Parathyroid adenoma (tissue), 2 donors: ENCODE measurements at regions not wholly inside any gene's neighbourhood (a gene's known extent, or its start where the extent isn't known, plus 50 kb on each side); places are given as distances from the start of the nearest gene placed in this dataset.

ENCODE experiments used
- H2AFZ ChIP-seq: fragments of 300-600 bp; sonication (generic); one replicate; pipeline ENCODE4 v1.7.0; 2017; ENCODE audit warnings: antibody characterized with exemption, mild to moderate bottlenecking
- H3K27ac ChIP-seq: fragments of 300-600 bp; sonication (generic); one replicate; pipeline ENCODE4 v1.7.0; 2017
- H3K27me3 ChIP-seq: fragments of 300-600 bp; sonication (generic); one replicate; pipeline ENCODE4 v1.7.0; 2017; ENCODE audit warnings: low read length; ENCODE audit not compliant: control insufficient read depth, insufficient read depth
- H3K36me3 ChIP-seq: fragments of 300-600 bp; sonication (generic); one replicate; pipeline ENCODE4 v1.7.0; 2017; ENCODE audit warnings: low read length; ENCODE audit not compliant: control insufficient read depth, insufficient read depth
- H3K4me1 ChIP-seq: fragments of 300-600 bp; sonication (generic); one replicate; pipeline ENCODE4 v1.7.0; 2017; ENCODE audit warnings: control low read depth
- H3K4me2 ChIP-seq: fragments of 300-600 bp; sonication (generic); one replicate; pipeline ENCODE4 v1.7.0; 2017; ENCODE audit warnings: low read length
- H3K4me3 ChIP-seq: fragments of 300-600 bp; sonication (generic); one replicate; pipeline ENCODE4 v1.7.0; 2017; ENCODE audit warnings: low read depth, low read length
- H3K79me2 ChIP-seq: fragments of 300-600 bp; sonication (generic); one replicate; pipeline ENCODE4 v1.7.0; 2017; ENCODE audit warnings: control low read depth
- H3K9ac ChIP-seq: fragments of 300-600 bp; sonication (generic); one replicate; pipeline ENCODE4 v1.7.0; 2017; ENCODE audit warnings: mild to moderate bottlenecking
- H3K9me3 ChIP-seq: fragments of 300-600 bp; sonication (generic); one replicate; pipeline ENCODE4 v1.7.0; 2017; ENCODE audit warnings: low read length; ENCODE audit not compliant: control insufficient read depth
- CTCF ChIP-seq: fragments of 300-600 bp; sonication (generic); IDR thresholded peaks from one replicate; pipeline ENCODE4 v1.7.0; 2017; ENCODE audit warnings: antibody characterized with exemption, mild to moderate bottlenecking
- donor health status: primary hyperparathyroidism.

DNA sequence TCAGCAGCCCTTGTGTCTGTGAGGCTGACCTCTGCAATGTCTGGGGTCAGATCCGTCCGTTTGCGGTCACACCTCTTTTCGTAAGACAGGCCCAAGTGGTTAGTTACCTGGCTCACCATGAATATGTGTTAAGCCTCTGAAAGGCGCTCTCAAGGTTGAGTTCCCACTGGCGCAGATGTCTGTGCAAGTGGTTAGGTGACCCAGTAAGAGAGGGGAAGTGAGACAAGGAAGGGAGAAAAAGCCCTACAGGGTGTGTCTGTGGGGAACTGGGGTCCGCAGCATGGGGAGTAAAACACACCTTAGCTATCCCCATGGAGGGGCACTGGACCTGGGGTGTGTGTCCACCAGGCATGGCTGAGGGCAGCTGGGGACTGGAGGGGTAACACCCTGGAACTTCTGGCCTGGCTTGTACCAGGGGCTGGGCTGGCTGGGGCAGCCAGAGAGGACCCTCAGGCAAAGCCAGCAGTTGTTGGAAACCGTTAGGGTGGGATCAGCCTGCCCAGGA, 391.6 kb upstream of the PROK2 start:
- no peak overlapping the region for H3K9ac ChIP-seq
- H3K27ac ChIP-seq: no peak overlapping the region
- no peaks in the 10 kb centered on the region for H3K4me1 ChIP-seq
- no peak overlapping the region for H3K4me2 ChIP-seq
- no peaks in the 10 kb centered on the region for H3K36me3 ChIP-seq
- H3K4me3 ChIP-seq: no peak overlapping the region
- H3K9me3 ChIP-seq: no peaks in the 10 kb centered on the region
- no peak overlapping the region for H2AFZ ChIP-seq
- no peaks in the 10 kb centered on the region for H3K79me2 ChIP-seq
- TF ChIP-seq CTCF: no peak
- H3K27me3 ChIP-seq: no peaks in the 10 kb centered on the region

DNA sequence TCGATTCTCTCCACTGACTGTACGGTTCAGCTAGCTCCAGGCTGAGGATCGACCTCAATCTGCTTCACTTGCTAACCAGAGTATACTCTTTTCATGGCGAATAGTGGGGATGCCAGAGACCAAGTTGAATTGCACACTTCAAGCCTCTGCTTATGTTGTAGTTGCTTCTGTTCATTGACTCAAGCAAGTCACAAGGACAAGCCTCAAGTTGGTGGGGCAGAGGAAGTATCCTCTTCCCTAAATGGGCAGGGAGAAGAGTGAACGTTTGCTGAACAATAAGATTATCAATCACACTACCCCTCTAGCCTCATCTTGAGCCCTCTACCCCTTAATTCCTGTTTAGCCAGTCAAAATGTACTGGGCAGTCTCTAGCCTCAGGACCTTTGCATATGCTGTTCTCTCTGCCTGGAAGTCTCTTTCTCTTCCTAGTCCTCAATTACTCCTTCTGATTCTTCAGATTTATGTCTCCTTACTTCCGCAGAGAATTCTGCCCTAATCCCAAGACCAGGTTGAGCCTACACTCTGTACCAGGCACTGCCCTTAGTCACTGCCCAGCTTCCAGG, 390.4 kb upstream of the PROK2 start:
- Histone ChIP-seq H3K27ac (no peak overlapping the region), H3K9me3 (no peaks in the 10 kb centered on the region), H3K4me1 (no peaks in the 10 kb centered on the region), H3K4me3 (no peak overlapping the region), H2AFZ (no peak overlapping the region), H3K4me2 (no peak overlapping the region), H3K9ac (no peak overlapping the region), H3K27me3 (no peaks in the 10 kb centered on the region), H3K79me2 (no peaks in the 10 kb centered on the region), H3K36me3 (no peaks in the 10 kb centered on the region)
- no peak for TF ChIP-seq CTCF

- no peak overlapping the region for H3K4me2 ChIP-seq
- no peaks in the 10 kb centered on the region for H3K36me3 ChIP-seq
- H3K27me3 ChIP-seq: no peaks in the 10 kb centered on the region
- no peaks in the 10 kb centered on the region for H3K79me2 ChIP-seq
- H3K9ac ChIP-seq: no peak overlapping the region
- H3K9me3 ChIP-seq: no peaks in the 10 kb centered on the region
- no peak for TF ChIP-seq CTCF
- H3K27ac ChIP-seq: no peak overlapping the region
- H3K4me1 ChIP-seq: no peaks in the 10 kb centered on the region
- H2AFZ ChIP-seq: no peak overlapping the region
- no peak overlapping the region for H3K4me3 ChIP-seq
Measured at GRCh38 chr3:72174890-72175289, 389.9 kb upstream of the PROK2 start.

DNA sequence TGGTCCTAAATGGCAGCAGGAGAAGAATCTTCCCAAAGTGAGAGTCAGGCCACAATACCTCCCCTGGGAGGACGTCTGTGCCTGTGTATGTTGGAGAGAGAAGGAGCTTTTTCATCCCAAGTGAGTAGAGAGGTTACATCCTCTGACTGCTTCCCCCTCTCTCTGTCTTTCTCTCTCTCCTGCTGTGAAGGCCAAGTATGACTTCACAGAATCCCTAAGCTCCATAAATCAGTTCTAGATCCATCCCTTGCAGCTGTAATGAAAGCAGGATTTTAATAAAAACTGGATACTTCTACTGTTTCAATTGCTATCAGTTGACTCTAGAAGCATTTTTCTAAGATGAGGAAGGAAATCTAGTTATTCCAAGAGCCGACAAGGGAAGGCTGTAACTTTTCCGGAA, 389.1 kb upstream of the PROK2 start:
- no peak overlapping the region for H3K27ac ChIP-seq
- H3K4me3 ChIP-seq: no peak overlapping the region
- no peaks in the 10 kb centered on the region for H3K79me2 ChIP-seq

More for the DNA sequence above, 389.1 kb upstream of the PROK2 start:
- Histone ChIP-seq H3K9me3 (no peaks in the 10 kb centered on the region), H3K9ac (no peak overlapping the region), H3K4me2 (no peak overlapping the region), H2AFZ (no peak overlapping the region), H3K27me3 (no peaks in the 10 kb centered on the region), H3K36me3 (no peaks in the 10 kb centered on the region), H3K4me1 (no peaks in the 10 kb centered on the region)
- TF ChIP-seq CTCF: no peak
